K562 (cell line): ENCODE measurements at regions not wholly inside any gene's neighbourhood (a gene's known extent, or its start where the extent isn't known, plus 50 kb on each side); places are given as distances from the start of the nearest gene placed in this dataset.

ENCODE experiments used
- HNRNPUL1 ChIP-seq: fragments of 200-400 bp; formaldehyde crosslinking; IDR thresholded peaks from 2 replicates; pipeline ENCODE4 v1.6.1; 2017; ENCODE audit warnings: low read length
- KAT8 ChIP-seq: fragments of 450-650 bp; IDR thresholded peaks from 2 replicates; pipeline ENCODE4 v1.6.1; 2016; ENCODE audit warnings: low read depth, mild to moderate bottlenecking
- RCOR1 ChIP-seq, 2 experiments: IDR thresholded peaks; 2 replicates each; pipeline ENCODE4 v1.6.1; 2012; ENCODE audit warnings: low read depth in 2 of 2, low read length in 2 of 2, borderline replicate concordance in 1 of 2, improper control_type of control experiment in 1 of 2
- TF ChIP-seq, protein P1 (sequence below): sonication (generic); formaldehyde crosslinking; IDR thresholded peaks from 2 replicates; pipeline ENCODE4 v1.8.0; 2022; ENCODE audit warnings: mild to moderate bottlenecking, missing genetic modification reagents
- TF ChIP-seq, protein P2 (sequence below): sonication (generic); formaldehyde crosslinking; IDR thresholded peaks from 2 replicates; pipeline ENCODE4 v1.8.0; 2022; ENCODE audit warnings: mild to moderate bottlenecking, low read depth, missing genetic modification reagents
- TF ChIP-seq, protein P3 (sequence below): sonication (generic); formaldehyde crosslinking; IDR thresholded peaks from 2 replicates; pipeline ENCODE4 v1.8.1; 2023; ENCODE audit warnings: mild to moderate bottlenecking, missing genetic modification reagents

DNA sequence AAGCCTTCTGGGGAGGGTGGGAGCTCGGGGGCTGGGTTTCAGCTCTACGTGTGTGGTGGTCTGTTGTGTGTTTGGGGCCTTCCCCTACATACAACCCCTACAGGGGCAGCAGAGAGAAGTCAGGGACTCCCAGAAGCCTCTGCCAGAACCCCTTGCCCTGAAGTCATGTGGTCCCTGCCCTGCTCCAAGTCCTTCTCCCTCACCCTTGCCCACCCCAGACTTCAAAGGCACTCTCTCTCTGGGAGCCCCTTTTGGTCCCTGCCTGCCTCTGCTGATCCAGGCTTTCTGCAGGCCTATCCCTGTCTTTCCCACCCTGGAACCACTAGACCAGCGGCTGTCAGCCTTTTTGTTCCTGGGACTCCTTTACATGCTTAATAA is 61.1 kb upstream of the PSD2 start:
- TF ChIP-seq, protein P1, sequence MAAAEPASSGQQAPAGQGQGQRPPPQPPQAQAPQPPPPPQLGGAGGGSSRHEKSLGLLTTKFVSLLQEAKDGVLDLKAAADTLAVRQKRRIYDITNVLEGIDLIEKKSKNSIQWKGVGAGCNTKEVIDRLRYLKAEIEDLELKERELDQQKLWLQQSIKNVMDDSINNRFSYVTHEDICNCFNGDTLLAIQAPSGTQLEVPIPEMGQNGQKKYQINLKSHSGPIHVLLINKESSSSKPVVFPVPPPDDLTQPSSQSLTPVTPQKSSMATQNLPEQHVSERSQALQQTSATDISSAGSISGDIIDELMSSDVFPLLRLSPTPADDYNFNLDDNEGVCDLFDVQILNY (CRISPR knock-in tag): no peak
- TF ChIP-seq, protein P2, sequence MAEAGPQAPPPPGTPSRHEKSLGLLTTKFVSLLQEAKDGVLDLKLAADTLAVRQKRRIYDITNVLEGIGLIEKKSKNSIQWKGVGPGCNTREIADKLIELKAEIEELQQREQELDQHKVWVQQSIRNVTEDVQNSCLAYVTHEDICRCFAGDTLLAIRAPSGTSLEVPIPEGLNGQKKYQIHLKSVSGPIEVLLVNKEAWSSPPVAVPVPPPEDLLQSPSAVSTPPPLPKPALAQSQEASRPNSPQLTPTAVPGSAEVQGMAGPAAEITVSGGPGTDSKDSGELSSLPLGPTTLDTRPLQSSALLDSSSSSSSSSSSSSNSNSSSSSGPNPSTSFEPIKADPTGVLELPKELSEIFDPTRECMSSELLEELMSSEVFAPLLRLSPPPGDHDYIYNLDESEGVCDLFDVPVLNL (CRISPR knock-in tag): no peak
- TF ChIP-seq RCOR1 (IDR thresholded peaks at IDR 0.05; ENCODE audit: borderline replicate concordance in 1 of 2, low read depth in 2 of 2, low read length in 2 of 2): no peak
- no peak for TF ChIP-seq HNRNPUL1
- TF ChIP-seq, protein P3, sequence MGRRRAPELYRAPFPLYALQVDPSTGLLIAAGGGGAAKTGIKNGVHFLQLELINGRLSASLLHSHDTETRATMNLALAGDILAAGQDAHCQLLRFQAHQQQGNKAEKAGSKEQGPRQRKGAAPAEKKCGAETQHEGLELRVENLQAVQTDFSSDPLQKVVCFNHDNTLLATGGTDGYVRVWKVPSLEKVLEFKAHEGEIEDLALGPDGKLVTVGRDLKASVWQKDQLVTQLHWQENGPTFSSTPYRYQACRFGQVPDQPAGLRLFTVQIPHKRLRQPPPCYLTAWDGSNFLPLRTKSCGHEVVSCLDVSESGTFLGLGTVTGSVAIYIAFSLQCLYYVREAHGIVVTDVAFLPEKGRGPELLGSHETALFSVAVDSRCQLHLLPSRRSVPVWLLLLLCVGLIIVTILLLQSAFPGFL (CRISPR knock-in tag): no peak
- no peak for TF ChIP-seq KAT8
